Natural killer cell treated with Interleukin-12 subunit alpha and Interleukin-12 subunit beta and Interleukin-15 and Interleukin-18, amount 100 ng/mL, for 72 hours (primary cell): ENCODE measurements at regions not wholly inside any gene's neighbourhood (a gene's known extent, or its start where the extent isn't known, plus 50 kb on each side); places are given as distances from the start of the nearest gene placed in this dataset.

Source experiments
- ATAC-seq, 2 donors: fragments of 150-1000 bp; cut with Tn5 transposase in 1 of 2; sonication (Bioruptor Pico), chemical (Tn5 transposase) in 1 of 2; 2 replicates each; pipeline ENCODE4 v1.10.0; 2021
- DNase-seq: peaks from one replicate; pipeline ENCODE4 v3.0.0; 2022; ENCODE audit warnings: low spot score
- H3K27ac Mint-ChIP-seq, 2 donors: 1 replicate in 1 of 2; 2 replicates in 1 of 2; pipeline ENCODE4 v1.8.0; 2022; ENCODE audit warnings: mixed read lengths in 2 of 2, mild to moderate bottlenecking in 1 of 2, moderate library complexity in 1 of 2
- H3K27me3 Mint-ChIP-seq, 2 donors: 1 replicate in 1 of 2; 2 replicates in 1 of 2; pipeline ENCODE4 v1.8.0; 2022; ENCODE audit warnings: mixed read lengths in 2 of 2
- H3K36me3 Mint-ChIP-seq: one replicate; pipeline ENCODE4 v1.8.0; 2022; ENCODE audit warnings: mixed read lengths
- H3K4me1 Mint-ChIP-seq, 2 donors: 1 replicate in 1 of 2; 2 replicates in 1 of 2; pipeline ENCODE4 v1.8.0; 2022; ENCODE audit warnings: low read depth in 2 of 2, mixed read lengths in 2 of 2, mild to moderate bottlenecking in 1 of 2
- H3K4me3 Mint-ChIP-seq: one replicate; pipeline ENCODE4 v1.8.0; 2022; ENCODE audit warnings: mixed read lengths
- H3K9me3 Mint-ChIP-seq: 2 replicates; pipeline ENCODE4 v1.8.0; 2022; ENCODE audit warnings: mixed read lengths

GRCh38 chr12:77630790-77631445 lies 199.8 kb upstream of the NAV3 start:
- ATAC-seq (no peak), DNase-seq (no peak)
- no peaks in the 10 kb centered on the region for H3K36me3 Mint-ChIP-seq
- peaks cover 11% of the 10 kb centered on the region for H3K9me3 Mint-ChIP-seq
- no peaks in the 10 kb centered on the region for H3K4me1 Mint-ChIP-seq
- H3K27ac Mint-ChIP-seq: no peak overlapping the region
- H3K4me3 Mint-ChIP-seq: no peak overlapping the region
- no peaks in the 10 kb centered on the region for H3K27me3 Mint-ChIP-seq

DNA sequence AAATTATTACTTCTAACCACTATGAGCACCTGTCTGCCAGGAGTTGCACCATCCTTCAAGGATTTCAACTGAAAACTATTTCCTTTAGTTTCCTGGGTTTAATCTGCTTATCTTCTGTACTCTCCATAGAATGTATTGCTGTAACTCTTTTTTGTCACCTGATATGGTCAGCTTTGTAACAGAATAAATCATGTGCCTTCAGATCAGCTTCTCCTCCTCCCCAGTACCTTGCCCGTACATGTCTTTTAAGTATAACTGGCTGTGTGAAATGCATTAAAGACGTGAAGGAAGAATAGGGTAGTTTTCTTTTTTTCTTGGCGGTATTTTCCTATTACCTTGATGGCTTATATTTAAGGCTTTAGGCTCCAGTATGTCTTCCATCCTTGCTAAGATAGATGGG lies 200.3 kb upstream of the NAV3 start:
- peaks cover 13% of the 10 kb centered on the region for H3K9me3 Mint-ChIP-seq
- H3K36me3 Mint-ChIP-seq: no peaks in the 10 kb centered on the region
- no peak for ATAC-seq
- no peak for DNase-seq
- H3K27me3 Mint-ChIP-seq: no peaks in the 10 kb centered on the region
- no peaks in the 10 kb centered on the region for H3K4me1 Mint-ChIP-seq
- no peak overlapping the region for H3K4me3 Mint-ChIP-seq
- H3K27ac Mint-ChIP-seq: no peak overlapping the region

DNA sequence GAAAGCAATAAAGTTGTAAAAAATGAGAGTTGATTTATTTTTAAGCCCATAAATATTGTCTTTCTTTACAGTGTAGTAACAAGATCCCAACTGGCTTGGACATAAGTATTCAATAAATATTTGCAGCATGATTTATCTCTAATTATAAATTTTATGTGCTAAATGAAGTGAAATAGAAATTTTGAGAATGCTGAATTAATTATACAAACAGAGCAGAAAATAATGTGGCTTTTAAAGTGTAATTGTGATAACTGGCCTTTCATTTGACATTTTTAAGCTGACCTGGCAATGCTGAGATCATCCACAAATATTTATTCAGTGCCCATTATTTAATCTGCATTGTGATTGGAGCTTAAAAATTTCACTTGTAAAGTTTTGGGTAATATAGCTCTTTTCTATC lies 201.6 kb upstream of the NAV3 start:
- Mint-ChIP-seq H3K27ac (no peak overlapping the region), H3K27me3 (no peaks in the 10 kb centered on the region), H3K36me3 (no peaks in the 10 kb centered on the region), H3K9me3 (peaks cover 18% of the 10 kb centered on the region), H3K4me3 (no peak overlapping the region), H3K4me1 (no peaks in the 10 kb centered on the region)
- DNase-seq: no peak
- ATAC-seq: no peak

DNA sequence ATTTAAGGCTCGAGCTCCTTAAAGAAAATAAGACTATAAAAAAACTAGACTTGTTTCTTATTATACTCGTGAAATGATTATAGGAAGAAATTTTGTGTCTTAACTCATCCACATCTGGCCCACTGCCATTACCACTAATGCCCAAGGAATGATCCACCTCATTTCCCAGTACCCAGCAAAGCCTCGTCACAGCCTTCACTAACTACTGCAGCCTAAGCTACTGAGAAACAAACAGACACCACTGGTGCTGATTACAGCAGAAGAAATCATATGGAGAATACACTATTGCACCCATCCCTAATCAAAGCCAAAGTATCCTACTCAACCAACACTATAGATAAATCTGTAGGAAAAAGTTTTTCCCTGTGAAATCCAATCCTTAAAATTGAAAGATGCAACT lies 205.3 kb upstream of the NAV3 start:
- Mint-ChIP-seq H3K4me1 (no peaks in the 10 kb centered on the region), H3K36me3 (no peaks in the 10 kb centered on the region), H3K27ac (no peak overlapping the region), H3K9me3 (peaks cover 23% of the 10 kb centered on the region), H3K27me3 (no peaks in the 10 kb centered on the region), H3K4me3 (no peak overlapping the region)
- ATAC-seq: no peak
- DNase-seq: no peak

- no peaks in the 10 kb centered on the region for H3K36me3 Mint-ChIP-seq
- no peak overlapping the region for H3K27ac Mint-ChIP-seq
- ATAC-seq (no peak), DNase-seq (no peak)
- H3K4me3 Mint-ChIP-seq: no peak overlapping the region
- no peaks in the 10 kb centered on the region for H3K27me3 Mint-ChIP-seq
- H3K4me1 Mint-ChIP-seq: no peaks in the 10 kb centered on the region
- peaks cover 14% of the 10 kb centered on the region for H3K9me3 Mint-ChIP-seq
These were observed 211.3 kb upstream of the NAV3 start for GRCh38 chr12:77619425-77619824.

GRCh38 chr12:77617818-77618217 lies 212.9 kb upstream of the NAV3 start:
- DNase-seq: no peak
- Mint-ChIP-seq H3K36me3 (no peaks in the 10 kb centered on the region), H3K9me3 (peaks cover 16% of the 10 kb centered on the region), H3K4me1 (no peaks in the 10 kb centered on the region), H3K4me3 (no peak overlapping the region), H3K27ac (no peak overlapping the region), H3K27me3 (no peaks in the 10 kb centered on the region)
- ATAC-seq: no peak

DNA sequence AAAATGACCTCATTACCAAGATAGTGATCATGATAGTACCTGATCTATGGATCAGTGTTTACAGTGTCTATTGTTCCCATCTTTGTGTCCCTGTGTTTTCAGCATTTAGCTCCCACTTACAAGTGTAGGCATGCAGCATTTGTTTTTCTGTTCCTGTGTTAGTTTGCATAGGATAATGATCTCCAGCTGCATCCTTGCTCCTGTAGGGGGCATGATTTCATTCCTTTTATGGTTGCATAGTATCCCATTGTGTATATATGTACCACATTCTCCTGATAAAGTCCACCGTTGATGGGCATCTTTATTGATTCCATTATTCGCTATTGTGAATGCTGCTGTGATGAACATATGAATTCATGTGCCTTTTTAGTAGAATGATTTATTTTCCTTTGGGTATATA lies 215.4 kb upstream of the NAV3 start:
- DNase-seq (no peak), ATAC-seq (no peak)
- Mint-ChIP-seq H3K27me3 (no peaks in the 10 kb centered on the region), H3K36me3 (no peaks in the 10 kb centered on the region), H3K27ac (no peak overlapping the region), H3K9me3 (peaks cover 18% of the 10 kb centered on the region), H3K4me1 (no peaks in the 10 kb centered on the region), H3K4me3 (no peak overlapping the region)

DNA sequence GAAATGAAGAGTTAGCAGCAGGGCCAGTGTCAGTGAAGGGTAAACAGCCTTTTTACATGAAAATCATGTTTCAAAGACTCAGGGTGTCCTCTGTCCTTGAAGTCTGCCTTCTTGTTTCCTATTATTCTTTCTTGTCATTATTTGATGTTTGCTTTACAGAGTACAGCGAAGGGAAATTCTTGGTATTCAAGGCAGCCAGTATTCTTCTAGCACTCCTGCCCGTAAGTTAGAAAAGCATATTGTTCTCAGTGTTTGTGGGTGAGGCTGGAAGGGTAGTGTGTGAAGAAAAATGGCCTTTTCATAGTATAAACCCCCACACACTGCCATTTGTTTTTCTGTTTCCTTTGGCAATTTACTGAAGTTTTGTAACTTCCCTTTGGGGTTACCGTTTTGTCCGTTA lies 217.3 kb upstream of the NAV3 start:
- Mint-ChIP-seq H3K27ac (no peak overlapping the region), H3K27me3 (no peaks in the 10 kb centered on the region), H3K9me3 (peaks cover 18% of the 10 kb centered on the region), H3K36me3 (no peaks in the 10 kb centered on the region), H3K4me1 (no peaks in the 10 kb centered on the region), H3K4me3 (no peak overlapping the region)
- DNase-seq: no peak
- ATAC-seq: no peak

DNA sequence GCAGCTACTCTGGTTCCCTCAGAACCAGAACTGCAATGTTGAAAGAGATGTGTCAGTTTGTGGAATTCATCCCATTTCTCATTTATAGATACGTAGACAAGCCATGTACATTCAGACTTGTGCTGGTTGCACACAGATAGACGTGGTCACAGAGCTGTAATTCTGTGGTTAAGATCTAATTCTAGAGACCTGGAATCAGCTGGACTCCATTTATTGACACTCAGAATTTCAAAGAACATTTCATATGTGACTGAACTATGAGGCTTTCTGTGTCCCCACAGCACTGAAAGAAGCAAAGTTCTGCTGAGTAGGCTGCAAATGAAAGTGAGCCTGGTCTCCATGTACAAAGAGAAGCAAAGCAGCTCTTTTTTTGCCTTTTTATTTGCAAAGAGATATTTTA lies 220.2 kb upstream of the NAV3 start:
- DNase-seq: no peak
- H3K36me3 Mint-ChIP-seq: no peaks in the 10 kb centered on the region
- ATAC-seq: no peak

GRCh38 chr12:77609016-77609415 lies 221.7 kb upstream of the NAV3 start:
- H3K9me3 Mint-ChIP-seq: peaks cover 12% of the 10 kb centered on the region
- no peaks in the 10 kb centered on the region for H3K36me3 Mint-ChIP-seq
- no peaks in the 10 kb centered on the region for H3K4me1 Mint-ChIP-seq
- H3K27ac Mint-ChIP-seq: no peak overlapping the region
- DNase-seq: no peak
- H3K27me3 Mint-ChIP-seq: no peaks in the 10 kb centered on the region
- ATAC-seq: no peak
- H3K4me3 Mint-ChIP-seq: no peak overlapping the region

More for the DNA sequence above, 220.2 kb upstream of the NAV3 start:
- Mint-ChIP-seq H3K4me1 (no peaks in the 10 kb centered on the region), H3K27ac (no peak overlapping the region), H3K27me3 (no peaks in the 10 kb centered on the region), H3K9me3 (peaks cover 11% of the 10 kb centered on the region), H3K4me3 (no peak overlapping the region)

DNA sequence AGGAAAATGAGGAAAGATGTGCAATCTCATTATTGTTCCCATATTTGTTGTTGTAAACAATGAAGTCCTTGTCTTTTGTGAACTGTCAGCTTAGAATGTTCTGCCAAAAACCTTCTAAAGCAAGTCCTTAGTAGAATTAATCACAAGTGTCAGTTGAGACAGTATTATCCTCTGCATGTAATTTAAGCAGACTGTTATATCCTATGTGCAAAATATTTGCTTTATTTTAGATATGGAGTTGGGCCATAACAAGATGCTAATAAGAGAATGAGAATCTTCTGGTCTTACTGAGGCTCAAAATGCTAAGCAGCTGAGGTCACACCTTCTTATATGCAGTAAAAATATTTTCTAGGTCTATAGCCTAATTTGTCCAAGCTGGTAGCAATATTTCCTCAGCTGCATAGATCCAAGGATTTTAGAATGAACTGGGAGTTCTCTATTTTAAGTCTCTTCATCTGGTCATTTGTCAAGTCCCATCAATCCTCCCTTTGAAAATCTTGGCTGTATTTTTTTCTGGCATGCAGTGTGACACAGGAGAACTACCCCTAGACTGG lies 222.3 kb upstream of the NAV3 start:
- Mint-ChIP-seq H3K4me1 (no peaks in the 10 kb centered on the region), H3K36me3 (peaks cover 2% of the 10 kb centered on the region), H3K27me3 (no peaks in the 10 kb centered on the region), H3K27ac (no peak overlapping the region), H3K4me3 (no peak overlapping the region), H3K9me3 (peaks cover 15% of the 10 kb centered on the region)
- DNase-seq: no peak
- no peak for ATAC-seq

DNA sequence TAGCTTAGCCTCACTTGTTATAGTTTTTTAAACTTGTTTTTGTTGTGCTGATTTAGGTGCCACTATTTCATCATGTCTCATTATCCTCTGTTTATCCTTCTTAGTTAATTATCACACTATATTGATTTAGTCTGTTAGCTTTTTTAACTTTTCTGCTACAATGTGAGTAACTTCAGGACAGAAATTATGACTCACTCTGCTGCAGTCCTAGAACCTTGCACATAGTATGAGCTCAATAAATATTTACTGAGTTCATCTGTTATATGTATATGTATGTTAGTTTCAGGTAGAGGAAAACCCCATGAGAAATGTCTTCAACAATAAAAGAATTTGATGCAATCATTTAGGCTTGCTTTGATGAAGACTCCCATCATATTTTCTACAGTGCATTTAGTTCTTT lies 224.3 kb upstream of the NAV3 start:
- Mint-ChIP-seq H3K27me3 (no peaks in the 10 kb centered on the region), H3K4me1 (no peaks in the 10 kb centered on the region), H3K36me3 (peaks cover 4% of the 10 kb centered on the region), H3K27ac (no peak overlapping the region), H3K9me3 (peaks cover 16% of the 10 kb centered on the region), H3K4me3 (no peak overlapping the region)
- ATAC-seq: no peak
- DNase-seq: no peak

GRCh38 chr12:77603946-77604345 lies 226.7 kb upstream of the NAV3 start:
- ATAC-seq (no peak), DNase-seq (no peak)
- Mint-ChIP-seq H3K36me3 (peaks cover 4% of the 10 kb centered on the region), H3K27me3 (no peaks in the 10 kb centered on the region), H3K27ac (no peak overlapping the region), H3K9me3 (peaks cover 18% of the 10 kb centered on the region), H3K4me1 (no peaks in the 10 kb centered on the region), H3K4me3 (no peak overlapping the region)

GRCh38 chr12:77601069-77601468 lies 229.6 kb upstream of the NAV3 start:
- Mint-ChIP-seq H3K4me1 (no peaks in the 10 kb centered on the region), H3K9me3 (peaks cover 20% of the 10 kb centered on the region), H3K36me3 (peaks cover 4% of the 10 kb centered on the region), H3K27ac (no peak overlapping the region), H3K27me3 (no peaks in the 10 kb centered on the region), H3K4me3 (no peak overlapping the region)
- ATAC-seq (no peak), DNase-seq (no peak)

GRCh38 chr12:77600468-77600843 lies 230.2 kb upstream of the NAV3 start:
- no peak for DNase-seq
- Mint-ChIP-seq H3K4me3 (no peak overlapping the region), H3K4me1 (no peaks in the 10 kb centered on the region), H3K27me3 (no peaks in the 10 kb centered on the region), H3K9me3 (peaks cover 20% of the 10 kb centered on the region), H3K27ac (no peak overlapping the region), H3K36me3 (peaks cover 4% of the 10 kb centered on the region)
- ATAC-seq: no peak
